Activated CD4-positive, alpha-beta T cell treated with anti-CD3 and anti-CD28 coated beads for 48 hours (primary cell): ENCODE measurements at regions not wholly inside any gene's neighbourhood (a gene's known extent, or its start where the extent isn't known, plus 50 kb on each side); places are given as distances from the start of the nearest gene placed in this dataset.

Experiments
- DNase-seq: peaks from one replicate; pipeline ENCODE4 v3.0.0-alpha.2; 2020

DNA sequence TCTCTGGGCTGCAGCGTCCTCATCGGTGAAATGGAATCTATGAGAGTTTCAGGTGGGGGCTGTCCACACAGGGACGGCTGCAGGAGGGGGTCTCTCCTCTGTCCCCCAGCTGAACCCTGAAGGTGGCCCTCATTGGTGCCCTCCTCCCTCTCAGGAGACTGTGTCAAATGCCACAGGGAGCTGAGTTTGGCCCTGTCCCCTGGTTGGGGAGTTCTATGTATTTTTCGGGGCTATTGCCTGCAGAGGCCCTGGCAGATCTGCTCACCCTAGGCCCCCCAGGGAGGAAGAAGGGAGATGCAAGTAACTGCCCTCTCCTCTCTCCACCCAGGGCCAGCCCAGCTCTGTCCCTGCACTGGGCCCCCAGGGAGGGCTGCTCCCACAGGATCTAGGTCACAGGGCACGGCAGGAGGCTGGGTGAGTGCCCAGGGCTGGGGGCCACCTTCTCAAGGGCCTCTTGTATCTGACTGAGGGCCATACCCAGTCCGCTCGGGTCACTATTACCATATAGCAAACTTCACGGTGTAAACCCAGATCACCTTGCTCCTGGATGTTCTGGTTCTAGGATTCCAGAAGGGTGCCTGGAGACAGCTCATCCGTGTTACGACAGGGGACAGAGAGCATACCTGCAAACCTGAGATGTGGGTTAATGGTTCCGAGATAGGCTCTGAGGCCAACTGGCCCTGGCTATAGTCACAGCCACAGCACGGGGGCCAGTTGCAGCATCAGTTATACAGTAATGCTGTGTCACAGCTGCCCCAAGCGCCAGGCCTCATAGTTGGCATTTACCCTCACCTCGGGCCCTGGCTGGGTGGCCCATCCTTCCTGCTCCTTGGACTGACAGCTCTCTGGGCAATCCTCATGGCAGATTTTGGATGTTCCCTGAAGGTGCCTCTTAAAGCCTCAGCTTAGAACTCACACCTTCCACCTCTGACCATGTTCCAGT, 102.4 kb upstream of the PRR23E start:
- no peak for DNase-seq

DNA sequence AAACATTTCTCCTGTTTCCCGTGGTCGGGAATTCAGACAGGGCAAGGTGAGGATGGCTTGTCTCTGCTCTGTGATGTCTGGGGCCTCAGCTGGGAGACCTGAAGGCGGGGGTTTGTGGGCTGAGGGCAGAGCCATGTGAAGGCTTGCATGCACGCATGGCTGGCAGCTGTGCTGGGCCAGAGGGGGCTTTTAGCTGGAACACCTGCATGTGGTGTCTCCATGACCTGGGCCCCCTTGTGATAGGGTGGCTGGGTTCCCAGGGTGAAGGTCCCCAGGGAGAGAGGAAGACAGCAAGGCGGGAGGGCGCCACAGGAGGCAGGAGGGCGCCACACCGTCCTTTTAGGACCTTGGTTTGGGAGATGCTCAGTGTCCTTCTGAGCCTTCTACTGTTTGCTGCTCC, 101.6 kb upstream of the PRR23E start:
- DNase-seq: no peak

DNA sequence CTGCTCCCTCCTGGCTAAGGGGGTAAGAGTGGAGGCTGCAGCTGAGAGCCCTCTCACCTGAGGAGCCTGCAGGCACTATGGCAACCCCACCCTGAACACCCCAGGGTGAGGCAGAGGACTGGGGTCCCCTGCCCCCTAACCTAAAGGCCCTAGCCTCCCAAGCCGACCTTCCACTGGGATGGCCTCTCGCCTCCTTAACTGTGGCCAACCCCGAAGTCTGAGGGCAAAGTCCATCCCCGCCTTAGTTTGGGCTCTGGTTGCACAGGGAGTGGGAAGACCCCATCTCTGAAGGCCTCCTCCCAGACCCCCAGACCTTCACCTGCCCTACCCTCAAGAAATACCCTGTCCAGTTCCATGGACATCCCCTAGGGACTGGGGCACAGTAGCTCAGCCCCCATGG, 100.6 kb upstream of the PRR23E start:
- no peak for DNase-seq

DNA sequence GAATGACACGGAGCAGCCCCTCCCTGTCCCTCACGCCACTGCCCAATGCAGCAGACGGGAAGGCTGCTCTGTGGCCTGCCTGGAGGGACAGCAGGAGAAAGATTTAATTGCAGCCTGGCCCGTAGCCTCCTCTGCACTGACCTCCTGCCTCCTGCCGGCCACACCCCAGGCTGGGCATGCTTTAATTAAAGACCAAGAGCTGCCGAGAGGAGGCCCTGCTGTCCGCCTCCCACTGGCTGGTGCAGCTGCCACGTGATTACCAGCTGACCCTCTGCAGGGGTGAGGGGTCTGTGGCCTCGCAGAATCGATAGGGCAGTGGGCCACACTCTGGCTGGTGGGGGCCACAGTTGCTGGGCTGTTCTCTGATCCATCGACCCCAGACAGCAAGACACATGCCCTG, 100.2 kb upstream of the PRR23E start:
- no peak for DNase-seq

DNA sequence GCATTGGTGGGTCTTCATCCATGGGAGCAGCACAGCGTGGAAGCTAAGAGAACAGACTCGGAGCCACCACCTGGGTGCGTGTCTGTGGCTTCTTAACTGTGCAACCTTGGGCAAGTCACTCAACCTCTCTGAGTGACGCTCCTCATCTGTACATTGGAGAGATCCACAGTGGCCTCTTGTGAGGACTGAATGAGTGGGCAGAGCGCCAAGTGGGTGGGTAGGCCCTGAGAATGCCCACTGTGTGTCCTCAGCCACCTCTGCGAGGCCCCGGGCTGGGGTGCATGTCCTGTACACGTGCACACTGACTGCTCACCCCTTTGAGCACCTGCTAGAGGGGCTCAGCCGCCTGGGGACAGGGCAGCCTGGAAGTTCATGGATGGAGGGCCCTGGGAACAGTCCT, 99.6 kb upstream of the PRR23E start:
- DNase-seq: no peak

DNA sequence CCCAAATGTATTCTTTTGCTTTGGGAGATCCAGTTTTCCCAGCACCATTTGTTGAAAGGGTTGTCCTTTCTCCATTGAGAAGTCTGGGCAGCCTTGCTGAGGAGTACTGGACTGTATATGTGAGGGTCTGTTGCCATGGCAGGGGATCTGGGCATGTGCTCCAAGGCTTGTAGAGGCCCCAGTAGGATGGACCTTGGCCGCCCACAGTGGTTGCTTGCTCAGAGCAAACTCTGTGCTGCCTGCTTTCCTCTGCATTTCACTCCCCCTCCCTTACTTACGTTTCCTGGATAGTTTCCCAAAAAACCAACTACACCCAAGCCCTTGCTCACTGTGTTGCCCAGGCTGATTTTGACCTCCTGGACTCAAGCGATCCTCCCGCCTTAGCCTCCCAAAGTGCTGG, 97.2 kb upstream of the PRR23E start:
- DNase-seq: no peak

DNA sequence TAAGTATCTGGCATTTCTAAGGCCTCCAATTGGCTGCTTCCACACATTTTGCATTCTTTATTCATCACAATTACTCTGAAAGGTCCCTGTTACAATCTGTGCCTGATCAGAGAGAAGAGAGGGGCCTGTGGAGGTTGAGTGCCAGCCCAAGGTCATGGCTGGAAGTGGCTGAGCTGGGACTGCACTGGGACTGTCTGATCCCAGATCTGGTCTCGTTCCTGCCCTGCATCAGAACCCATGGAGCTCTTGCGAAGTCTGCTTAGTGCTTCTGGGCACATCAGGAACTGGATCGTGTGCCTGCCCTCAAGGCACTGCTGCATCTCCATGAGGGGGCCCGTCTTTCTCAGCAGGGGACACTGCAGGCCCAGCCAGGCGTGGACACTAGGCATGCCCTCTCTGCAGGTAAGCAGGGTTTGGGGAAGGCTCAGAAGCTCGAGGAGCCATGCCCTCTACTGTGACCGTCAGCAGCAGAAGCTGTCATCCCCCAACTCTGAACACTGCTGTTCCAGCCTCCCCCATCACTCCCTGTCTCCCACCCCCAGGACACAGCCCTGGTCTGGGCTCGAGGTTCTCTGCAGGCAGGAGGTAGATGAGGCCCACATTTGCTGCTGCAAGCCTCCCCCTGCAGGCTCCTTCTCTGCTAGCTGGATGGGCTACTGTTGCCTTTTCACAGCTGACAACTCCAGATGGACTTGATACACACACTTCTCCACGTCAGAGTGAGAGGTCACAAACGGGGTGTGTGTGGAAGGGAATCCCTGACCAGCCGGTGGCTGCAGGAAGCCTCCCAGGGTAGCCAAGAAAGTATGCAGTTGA, 96.5 kb upstream of the PRR23E start:
- DNase-seq: no peak

DNA sequence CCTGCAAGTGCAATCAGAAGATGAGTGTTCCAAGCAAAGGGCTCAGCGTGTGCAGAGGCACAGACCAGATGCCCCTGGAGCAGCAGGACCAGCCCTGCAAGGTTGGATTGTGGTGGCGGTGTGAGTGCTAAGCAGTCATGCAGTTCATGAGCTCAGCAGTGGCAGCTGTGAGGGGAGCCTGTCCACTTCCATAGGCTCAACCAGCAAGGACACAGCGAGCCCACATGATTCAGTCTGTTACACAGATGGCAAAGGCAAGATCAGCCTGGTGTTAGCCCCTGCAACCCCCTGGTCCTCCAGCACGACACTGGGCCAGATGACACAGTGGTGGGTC, 95.9 kb upstream of the PRR23E start:
- DNase-seq: no peak

DNA sequence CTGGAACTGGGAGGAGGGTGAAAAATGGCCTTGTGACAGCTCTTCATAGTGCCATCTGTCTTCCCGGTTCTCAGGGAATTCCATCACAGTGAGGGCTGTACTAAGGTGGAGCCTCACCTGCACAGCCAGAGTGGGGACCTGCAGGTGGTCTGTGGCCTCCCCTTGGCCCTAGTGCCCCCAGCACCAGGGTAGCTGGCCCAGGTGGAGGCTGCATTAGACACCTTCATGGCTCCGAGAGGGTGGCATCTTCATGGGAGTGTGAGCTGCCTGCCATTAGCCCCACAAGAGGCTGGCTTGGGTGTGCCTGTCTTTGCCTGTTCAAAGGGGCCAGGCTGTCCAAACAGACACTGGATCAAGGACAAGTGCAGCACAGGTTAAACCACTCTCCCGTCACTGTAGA, 95.5 kb upstream of the PRR23E start:
- DNase-seq: no peak

DNA sequence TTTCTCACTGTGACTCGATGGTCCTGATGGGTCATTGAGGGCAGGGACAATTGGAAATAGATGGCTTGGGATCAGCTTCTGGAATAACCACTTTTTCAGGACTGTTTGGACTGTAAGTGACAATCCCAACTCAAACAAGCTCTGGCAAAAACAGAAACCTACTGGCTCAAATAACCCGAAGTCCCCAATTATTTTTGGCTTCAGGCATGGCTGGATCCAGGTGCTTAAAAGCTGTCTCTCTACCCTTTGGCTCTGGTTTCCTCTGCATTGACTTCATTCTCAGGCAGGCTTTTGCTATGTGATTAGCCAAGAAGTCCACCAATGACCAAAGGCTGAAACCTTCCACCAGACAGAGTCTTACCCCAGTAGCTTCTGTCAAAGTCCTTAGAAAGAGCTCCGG, 92.9 kb upstream of the PRR23E start:
- no peak for DNase-seq

DNA sequence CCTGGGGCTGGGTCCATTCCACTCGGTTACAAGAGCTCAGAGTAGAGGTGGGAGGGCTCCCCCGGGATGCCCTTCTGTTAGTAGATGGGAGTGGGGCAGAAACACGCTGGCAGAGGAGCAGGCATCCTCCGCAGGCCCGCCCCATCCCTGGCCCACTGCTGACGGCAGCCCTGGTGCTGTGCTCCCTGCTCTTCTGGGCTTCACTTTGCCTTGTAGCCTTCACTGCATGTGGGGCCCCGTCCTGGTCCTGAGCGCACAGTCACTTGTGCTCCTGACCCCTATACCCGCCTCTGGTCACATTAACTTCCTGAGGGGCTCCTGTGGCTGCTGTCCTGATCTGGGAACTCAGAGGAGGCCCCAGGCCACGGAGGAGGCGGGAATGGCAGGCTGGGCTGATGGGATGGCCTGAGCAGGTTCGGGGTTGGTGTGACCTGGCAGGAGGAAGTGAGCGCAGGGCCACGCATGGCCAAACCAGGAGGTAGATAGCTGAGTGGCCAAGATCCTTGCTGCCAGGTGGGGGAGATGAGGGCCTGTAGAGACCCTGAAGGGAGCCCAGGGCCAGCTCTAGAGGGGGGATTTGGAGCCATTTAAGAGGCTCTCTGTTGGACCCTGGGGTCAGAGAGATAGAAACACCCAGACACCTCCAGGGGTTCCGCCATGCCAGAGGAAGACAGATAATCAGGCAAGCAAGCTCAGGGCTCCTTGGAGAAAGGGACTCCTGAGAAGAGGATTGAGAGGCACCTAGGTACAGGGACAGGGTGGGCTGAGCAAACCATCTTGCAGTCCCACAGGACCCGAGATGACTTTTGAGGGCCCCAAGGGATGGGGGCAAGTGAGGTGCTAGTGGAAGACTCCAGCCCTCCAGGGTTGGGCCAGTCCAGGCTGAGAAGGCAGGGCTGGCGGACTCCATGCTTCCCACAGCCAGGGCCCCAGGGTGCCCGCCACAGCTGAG, 92.2 kb upstream of the PRR23E start:
- no peak for DNase-seq

DNA sequence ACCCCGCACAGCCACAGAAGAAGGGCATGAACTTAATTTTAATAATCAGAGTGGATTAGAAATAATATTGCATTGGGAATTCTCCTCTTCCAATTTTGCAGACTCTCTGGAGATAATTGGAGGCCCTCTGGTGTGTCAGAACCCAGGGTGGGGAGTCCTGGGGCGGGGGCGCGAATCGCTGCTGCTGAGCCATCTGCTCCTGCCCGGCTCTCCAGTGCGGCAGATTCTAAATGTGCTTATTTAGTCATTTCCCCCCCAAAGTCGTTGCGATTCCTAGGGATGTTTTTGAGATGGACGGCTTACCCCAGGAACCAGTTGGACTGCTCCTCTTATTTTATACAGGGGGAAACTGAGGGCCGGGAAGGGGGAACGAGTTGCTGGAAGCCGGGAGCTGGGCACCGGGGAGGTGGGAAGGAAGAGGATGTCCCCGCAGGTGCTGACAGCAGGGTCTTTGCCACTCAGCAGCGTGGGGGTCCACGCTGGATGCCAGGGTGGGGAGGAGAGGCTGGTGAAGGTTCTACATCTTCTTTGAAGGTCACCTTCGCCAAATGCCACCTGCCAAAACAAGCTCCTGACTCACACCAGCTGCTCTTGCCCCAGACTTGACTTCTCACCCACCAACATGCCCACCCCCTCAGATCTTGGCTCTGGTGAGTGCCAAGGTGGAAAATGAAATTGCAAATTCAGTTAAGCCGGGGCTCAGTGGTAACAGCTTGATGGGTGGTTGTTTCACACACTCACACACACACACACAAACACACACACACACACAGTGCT, 91.3 kb upstream of the PRR23E start:
- DNase-seq: no peak

DNA sequence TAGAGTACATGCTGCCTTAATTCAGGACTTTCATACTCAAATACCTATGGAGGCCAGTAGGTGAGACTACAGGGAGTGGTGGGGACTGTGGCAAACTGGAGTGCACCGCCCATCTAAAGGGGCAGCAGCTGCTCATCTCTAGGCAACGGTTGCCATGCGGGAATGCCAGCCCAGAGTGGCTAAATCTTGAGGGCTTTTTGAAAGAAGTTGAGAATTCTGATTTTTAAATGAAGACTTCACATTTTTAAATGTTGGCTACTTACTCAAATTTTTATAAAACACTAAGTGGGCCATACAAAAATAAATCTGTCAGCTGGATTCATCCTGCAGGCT, 90.8 kb upstream of the PRR23E start:
- DNase-seq: no peak

DNA sequence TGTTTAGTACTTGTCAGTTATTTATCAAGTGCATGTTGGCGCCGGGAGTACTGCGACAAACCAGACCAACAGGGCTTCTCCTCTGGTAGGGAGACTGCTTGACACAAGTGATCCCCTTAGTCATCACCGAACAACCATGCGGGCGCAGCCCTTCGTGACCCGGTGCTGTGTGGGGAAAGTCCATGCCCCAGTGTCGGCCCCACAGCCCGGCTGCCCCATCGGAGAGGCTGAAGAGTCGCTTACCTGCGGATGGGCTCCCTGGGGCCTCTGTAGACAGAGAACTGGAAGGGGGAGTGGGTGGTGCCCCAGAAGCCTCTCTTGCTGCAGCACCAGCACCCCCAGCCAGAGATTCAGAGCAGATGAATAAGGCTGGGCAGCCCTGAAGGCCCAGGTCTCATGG, 90.3 kb upstream of the PRR23E start:
- no peak for DNase-seq

DNA sequence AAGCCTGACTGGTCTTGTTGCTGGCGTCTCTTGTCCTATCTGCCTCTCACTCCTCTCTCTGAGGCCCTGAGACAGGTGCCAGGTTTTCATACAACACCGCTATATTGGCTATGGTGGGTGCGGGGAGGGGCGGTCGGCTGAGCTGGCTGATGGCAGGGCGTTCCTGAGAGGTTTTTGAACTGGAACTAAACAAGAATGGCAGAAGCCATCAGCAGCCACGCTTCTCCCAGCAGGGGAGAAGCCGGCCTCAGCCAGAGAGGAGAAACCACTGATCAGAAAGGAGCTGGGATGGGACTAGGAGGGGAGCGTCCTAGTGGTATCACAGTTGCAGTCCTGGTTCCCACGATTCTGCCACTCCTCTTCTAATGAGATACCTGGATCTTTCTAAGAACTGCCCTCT, 89.9 kb upstream of the PRR23E start:
- DNase-seq: no peak

DNA sequence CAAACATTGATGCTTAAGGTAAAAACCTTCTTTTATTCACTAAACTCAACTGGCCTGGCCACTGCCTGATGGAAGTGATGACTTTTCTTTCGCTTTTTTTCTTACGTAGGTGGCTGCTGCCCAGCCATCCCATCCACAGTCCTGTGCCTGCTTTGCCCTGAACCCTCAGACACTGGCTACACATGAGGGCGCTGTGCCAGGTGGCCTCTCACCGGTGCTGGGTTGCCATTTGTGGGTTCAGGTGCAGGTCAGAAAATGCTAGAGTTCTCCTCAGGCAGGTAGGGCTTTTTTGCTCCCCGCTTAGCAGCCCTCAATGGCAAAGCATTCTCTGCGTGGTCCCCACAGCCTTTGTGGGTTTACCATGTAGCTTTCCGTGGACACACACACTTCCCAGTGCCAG, 88.3 kb upstream of the PRR23E start:
- no peak for DNase-seq

DNA sequence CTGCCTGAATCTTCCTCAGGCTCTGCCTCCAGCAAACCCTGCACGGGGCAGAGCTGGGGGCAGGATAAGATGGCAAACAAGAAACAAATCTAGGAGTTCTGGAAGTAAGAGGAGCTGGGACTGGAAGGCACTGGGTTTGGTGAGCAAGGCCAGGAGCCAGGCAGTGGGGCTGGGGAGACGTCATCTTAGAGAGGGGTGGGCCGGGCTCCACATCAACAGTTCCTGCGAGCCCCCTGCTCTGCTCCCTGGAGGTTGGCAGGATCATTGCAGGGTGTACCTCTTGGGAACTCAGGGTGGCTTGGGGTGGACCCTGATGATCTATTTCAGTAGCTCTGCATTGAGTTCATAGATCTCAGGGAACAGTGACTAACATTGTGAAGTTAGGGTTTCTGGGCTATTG, 87.3 kb upstream of the PRR23E start:
- DNase-seq: no peak

DNA sequence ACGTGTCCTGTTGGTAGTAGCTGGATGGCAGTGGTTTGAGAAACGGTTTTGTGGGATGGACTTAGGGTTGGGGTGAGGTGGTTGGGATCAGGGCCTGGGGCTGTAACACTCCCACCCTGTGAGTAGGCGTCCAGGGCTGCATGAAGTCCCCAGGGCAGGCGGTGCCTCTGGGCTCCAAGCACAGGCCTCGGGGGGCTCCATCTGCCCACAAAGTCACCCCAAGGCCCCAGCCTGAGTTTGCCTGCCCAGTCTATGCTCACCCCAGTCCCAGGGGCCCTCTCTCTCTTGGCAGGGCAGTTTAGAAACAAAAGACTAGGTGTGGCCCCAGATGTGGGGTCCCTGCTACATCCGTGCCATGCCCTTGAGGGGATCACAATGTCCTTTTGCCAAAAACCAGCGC, 86.9 kb upstream of the PRR23E start:
- DNase-seq: no peak

DNA sequence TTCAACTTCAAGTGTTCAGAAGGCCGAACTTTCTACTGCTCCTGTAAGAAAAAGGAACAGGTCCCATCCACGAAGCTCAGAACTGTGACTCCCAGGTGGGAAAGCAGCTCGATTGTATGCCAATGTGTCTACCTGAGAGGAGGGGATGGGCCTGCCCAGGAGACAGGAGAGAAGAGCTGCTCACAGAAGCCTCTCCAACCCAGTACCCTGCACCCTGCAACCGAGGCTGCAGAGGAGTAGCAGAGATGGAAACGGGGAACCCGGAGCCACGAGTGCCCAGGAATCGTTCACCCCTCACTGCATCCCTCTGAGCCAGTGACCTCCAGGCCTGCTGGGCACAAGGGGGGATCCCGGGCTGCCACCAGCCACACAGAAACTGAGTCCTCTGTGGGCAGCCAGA, 86.5 kb upstream of the PRR23E start:
- no peak for DNase-seq

DNA sequence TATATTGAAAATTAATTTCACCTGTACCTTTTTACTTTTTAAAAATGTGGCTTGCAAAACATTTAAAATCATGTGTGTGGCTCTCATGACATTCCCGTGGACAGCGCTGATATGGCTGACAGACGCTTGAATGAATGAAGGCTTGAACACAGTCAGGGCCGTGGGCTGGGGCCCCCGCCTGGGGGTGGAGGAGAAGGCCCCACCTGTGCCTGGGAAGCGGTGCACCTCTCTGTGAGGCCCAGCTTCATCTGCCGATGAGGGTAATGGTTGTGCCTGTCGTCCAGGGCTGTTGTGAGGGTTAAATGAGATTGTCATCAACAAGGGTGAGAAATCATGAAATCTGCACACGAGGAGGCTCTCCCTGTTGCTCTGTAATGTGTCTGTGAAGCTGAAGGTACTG, 85.9 kb upstream of the PRR23E start:
- DNase-seq: no peak

DNA sequence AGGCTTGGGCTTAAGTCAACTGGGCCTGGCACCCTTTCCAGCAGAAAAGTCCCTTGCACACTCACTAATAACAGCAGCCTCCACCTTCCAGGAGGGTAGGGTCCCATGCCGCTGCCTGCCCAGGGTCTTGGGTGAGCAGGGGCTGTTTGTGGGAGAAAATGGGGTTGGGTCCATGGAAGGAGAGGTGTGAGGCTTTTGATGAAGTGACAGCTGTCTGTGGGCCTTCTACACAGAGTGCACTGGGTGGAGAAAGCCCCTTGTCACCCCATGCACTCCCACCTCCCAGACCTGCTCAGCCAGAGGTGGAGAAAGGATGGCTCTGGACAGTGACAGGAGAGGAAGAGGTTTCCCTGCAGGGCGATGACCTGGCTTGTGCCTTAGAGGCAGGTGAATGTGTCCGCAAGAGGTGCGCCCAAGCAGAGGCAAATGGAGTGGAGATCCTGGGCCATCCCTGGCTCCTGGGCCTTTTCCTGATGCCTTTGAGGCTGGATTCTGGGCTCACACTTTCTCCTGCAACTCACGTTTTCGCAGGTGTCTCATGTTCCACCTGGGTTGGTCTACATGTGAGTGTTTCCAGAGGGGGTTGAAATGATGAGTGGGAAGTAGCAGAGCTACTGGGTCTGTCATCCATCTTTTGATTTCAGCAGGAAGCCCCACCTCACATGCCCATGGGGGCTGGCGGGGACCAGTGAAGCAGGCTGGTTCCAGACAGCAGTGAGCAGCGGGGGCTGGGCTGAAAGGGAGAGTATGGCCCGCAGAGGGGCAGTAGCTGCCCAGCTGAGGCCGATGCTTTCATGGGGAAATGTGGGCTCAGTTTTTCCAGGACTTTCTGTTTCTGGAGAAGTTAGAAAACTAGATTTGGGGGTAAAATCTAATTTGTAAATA, 85.2 kb upstream of the PRR23E start:
- DNase-seq: no peak

DNA sequence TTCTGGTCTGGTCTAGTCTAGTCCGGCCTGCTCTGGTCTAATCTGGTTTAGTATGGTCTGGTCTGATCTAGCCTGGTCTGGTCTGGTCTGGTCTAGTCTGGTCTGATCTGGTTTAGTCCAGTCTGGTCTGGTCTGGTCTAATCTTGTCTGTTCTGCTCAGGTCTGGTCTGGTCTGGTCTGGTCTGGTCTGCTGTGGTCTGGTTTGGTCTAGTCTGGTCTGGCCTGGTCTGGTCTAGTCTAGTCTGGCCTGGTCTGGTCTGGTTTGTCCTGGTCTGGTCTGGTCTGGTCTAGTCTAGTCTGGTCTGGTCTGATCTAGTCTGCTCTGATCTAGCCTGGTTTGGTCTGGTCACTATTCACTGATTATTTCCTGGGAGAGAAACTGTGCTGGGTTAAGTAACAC, 84.1 kb upstream of the PRR23E start:
- DNase-seq: no peak
